Rectal smooth muscle tissue (tissue), 1 donor: ENCODE measurements at regions not wholly inside any gene's neighbourhood (a gene's known extent, or its start where the extent isn't known, plus 50 kb on each side); places are given as distances from the start of the nearest gene placed in this dataset.

ENCODE experiments used
- H3K27ac ChIP-seq: one replicate; pipeline ENCODE4 v1.7.0; 2013; ENCODE audit warnings: low read depth, low read length, inconsistent platforms
- H3K27me3 ChIP-seq: one replicate; pipeline ENCODE4 v1.7.0; 2013; ENCODE audit warnings: low read length; ENCODE audit not compliant: control insufficient read depth, insufficient read depth
- H3K36me3 ChIP-seq: one replicate; pipeline ENCODE4 v1.7.0; 2013; ENCODE audit warnings: low read length; ENCODE audit not compliant: control insufficient read depth, insufficient read depth
- H3K4me1 ChIP-seq: one replicate; pipeline ENCODE4 v1.7.0; 2013; ENCODE audit warnings: low read length; ENCODE audit not compliant: control insufficient read depth, insufficient read depth
- H3K4me3 ChIP-seq: one replicate; pipeline ENCODE4 v1.7.0; 2013; ENCODE audit warnings: low read length
- H3K9ac ChIP-seq: one replicate; pipeline ENCODE4 v1.7.0; 2013; ENCODE audit warnings: low read length

- Histone ChIP-seq H3K4me1 (no peaks in the 10 kb centered on the region), H3K27ac (no peak overlapping the region), H3K9ac (no peak overlapping the region), H3K4me3 (no peak overlapping the region), H3K36me3 (no peaks in the 10 kb centered on the region), H3K27me3 (no peaks in the 10 kb centered on the region)
Observed at GRCh38 chr4:33390976-33391375, 2670.8 kb downstream of the PCDH7 start.

DNA sequence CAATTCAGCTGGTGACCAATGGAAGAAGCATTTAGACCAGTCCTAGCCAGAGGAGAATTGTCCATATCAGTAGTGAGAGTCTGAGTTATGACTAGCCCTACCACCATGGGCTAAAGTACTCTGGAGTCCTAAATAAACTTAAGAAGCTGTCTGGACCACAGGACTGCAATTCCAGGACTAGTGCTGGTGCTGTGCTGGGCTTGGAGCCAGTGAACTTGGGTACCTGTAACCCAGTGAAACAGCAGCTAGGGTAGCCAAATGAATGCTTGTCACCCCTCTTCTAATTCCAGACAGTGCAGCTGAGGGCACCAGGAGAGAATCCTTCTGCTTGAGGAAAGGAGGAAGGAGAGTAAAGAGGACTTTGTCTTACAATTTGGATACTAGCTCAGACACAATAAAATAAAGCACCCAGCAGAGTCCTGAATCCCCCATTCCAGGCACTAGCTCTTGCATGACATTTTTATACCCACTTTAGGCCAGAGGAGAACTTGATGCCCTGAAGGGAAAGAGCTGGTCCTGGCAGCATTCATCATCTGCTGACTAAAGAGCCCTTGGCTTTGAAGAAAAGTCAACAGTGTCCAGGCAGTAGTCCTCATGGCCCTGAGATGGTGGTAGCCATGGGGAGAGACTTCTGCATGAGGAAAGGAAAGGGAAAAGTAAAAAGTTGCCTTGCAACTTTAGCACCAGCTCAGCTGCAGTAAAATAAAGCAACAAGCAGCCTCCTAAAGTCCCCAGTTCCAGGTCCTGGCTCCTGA is 2675.7 kb downstream of the PCDH7 start:
- no peaks in the 10 kb centered on the region for H3K27me3 ChIP-seq
- H3K9ac ChIP-seq = no peak overlapping the region
- H3K36me3 ChIP-seq = no peaks in the 10 kb centered on the region
- no peaks in the 10 kb centered on the region for H3K4me1 ChIP-seq
- H3K4me3 ChIP-seq = no peak overlapping the region
- no peak overlapping the region for H3K27ac ChIP-seq

DNA sequence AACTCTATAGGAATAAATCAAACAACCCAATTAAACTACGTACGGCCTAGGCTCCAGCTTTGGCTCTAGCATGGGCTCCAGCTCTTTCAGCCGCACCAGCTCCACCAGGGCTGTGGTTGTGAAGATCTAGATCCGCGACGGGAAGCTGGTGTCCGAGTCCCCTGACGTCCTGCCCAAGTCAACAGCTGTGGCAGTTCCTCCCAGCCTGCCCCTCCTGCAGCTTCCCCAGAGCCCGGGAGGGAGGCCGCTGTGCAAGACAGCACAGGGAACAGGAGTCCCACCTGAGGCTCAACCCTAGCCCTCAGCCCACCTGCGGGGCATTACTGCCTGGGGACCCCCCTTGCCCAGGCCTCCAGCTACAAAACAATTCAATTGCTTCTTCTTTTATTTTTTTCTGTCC is 2680.3 kb downstream of the PCDH7 start:
- Histone ChIP-seq H3K4me1 (no peaks in the 10 kb centered on the region), H3K9ac (no peak overlapping the region), H3K27me3 (no peaks in the 10 kb centered on the region)

DNA sequence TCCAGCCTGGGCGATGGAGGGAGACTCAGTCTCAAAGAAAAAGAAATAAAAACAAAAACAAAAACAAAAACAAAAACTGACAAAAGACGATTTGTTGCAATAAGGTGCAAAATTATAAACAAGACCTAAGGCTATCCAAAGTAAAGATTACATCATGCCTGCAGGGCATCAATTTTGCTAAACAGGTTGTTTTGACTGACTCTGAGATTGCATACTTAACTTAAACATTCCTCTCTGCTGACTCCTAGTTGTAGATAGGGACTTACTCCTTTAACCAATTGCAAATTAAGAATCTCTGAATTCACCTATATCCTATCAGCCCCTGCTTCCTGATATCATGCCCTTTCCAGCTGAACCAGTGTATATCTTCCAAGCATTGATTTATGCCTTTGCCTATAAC is 2687.3 kb downstream of the PCDH7 start:
- Histone ChIP-seq H3K4me3 (no peak overlapping the region), H3K36me3 (no peaks in the 10 kb centered on the region), H3K27me3 (no peaks in the 10 kb centered on the region), H3K9ac (no peak overlapping the region), H3K4me1 (no peaks in the 10 kb centered on the region), H3K27ac (no peak overlapping the region)

More for the DNA sequence above, 2680.3 kb downstream of the PCDH7 start:
- Histone ChIP-seq H3K36me3 (no peaks in the 10 kb centered on the region), H3K4me3 (no peak overlapping the region), H3K27ac (no peak overlapping the region)

- H3K27ac ChIP-seq = no peak overlapping the region
- H3K9ac ChIP-seq = no peak overlapping the region
- H3K4me1 ChIP-seq = no peaks in the 10 kb centered on the region
Observed at GRCh38 chr4:33411182-33411581, 2691.0 kb downstream of the PCDH7 start.

DNA sequence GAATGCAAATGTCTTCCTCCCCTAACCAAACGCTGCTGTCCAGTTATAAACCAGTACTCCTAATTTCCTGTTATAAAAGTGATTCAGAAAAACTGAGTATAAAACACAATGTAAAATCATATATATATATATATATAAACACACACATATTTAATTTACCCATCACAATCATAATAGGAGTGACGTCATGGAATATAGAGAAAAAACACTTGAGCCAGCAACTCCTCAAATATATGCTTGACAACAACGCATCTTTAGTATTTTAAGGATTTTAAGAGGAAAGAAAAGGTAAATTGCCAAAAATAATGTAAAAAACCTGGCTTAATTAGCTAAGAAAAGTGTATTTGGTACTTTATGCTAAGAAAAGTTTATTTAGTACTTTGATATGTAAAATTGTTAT is 2701.7 kb downstream of the PCDH7 start:
- Histone ChIP-seq H3K36me3 (no peaks in the 10 kb centered on the region), H3K27me3 (no peaks in the 10 kb centered on the region), H3K9ac (no peak overlapping the region), H3K4me1 (no peaks in the 10 kb centered on the region), H3K4me3 (no peak overlapping the region), H3K27ac (no peak overlapping the region)

More at GRCh38 chr4:33411182-33411581, 2691.0 kb downstream of the PCDH7 start:
- no peaks in the 10 kb centered on the region for H3K27me3 ChIP-seq
- H3K36me3 ChIP-seq = no peaks in the 10 kb centered on the region
- no peak overlapping the region for H3K4me3 ChIP-seq

DNA sequence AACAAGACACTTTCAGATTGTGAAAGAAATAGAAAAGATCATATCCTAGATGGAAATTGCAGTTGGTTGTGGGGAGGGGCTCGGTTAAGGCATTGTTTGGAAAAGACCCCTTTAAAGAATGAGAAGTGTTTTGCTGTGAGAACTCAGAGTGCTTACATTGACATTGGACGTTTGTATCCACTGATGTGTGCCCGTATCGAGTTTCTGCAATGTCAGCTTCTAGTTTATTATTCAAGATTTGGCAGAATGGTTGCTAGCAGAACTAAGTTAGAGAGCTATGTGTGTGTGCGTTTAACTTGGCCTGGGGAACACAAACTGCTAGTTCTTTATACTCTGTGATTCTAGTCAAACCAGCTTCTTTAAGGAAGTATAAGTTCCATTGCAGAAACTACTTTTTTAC is 2702.5 kb downstream of the PCDH7 start:
- no peak overlapping the region for H3K4me3 ChIP-seq
- no peaks in the 10 kb centered on the region for H3K36me3 ChIP-seq
- no peaks in the 10 kb centered on the region for H3K27me3 ChIP-seq
- H3K9ac ChIP-seq = no peak overlapping the region
- H3K27ac ChIP-seq = no peak overlapping the region
- H3K4me1 ChIP-seq = no peaks in the 10 kb centered on the region

DNA sequence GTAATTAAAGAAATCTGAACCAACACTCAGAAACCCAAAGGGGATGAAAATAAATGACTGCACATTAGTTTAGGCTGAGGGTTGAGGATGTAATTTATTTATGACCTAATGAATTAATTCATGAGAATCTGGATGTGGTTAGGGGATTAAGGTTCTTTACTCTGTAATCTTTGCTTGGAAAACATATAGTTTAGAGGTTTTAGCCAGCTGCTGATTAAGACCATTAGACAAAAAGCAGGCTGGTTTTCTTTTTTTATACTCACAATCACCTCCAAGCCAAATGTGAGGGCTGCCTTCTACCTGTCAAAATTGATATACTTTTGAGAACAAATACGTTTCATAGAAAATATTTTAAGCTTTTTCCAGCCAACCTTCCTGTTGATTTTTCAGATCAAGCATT is 2705.8 kb downstream of the PCDH7 start:
- no peaks in the 10 kb centered on the region for H3K4me1 ChIP-seq
- H3K4me3 ChIP-seq = no peak overlapping the region
- no peaks in the 10 kb centered on the region for H3K27me3 ChIP-seq
- no peaks in the 10 kb centered on the region for H3K36me3 ChIP-seq
- H3K27ac ChIP-seq = no peak overlapping the region
- H3K9ac ChIP-seq = no peak overlapping the region

DNA sequence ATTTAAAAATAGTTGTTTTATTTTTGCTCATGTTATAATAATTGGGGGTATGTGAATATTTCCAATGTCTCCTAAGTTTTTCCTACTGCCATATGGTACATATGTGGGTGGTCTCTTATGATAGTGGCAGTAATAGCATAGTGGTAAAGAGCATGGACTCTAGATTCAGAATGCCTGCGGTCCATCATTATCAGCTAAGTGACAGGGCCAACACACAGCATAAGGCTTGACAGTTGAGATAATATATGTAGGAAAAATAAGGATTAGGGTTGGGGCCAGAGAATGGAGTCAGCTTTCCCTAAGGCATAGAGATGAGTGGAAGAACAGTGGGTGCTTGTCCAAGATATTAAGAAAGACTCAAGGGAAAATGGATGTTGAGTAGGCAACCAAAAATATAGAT is 2707.5 kb downstream of the PCDH7 start:
- Histone ChIP-seq H3K36me3 (no peaks in the 10 kb centered on the region), H3K9ac (no peak overlapping the region), H3K27ac (no peak overlapping the region), H3K27me3 (no peaks in the 10 kb centered on the region), H3K4me1 (no peaks in the 10 kb centered on the region), H3K4me3 (no peak overlapping the region)

DNA sequence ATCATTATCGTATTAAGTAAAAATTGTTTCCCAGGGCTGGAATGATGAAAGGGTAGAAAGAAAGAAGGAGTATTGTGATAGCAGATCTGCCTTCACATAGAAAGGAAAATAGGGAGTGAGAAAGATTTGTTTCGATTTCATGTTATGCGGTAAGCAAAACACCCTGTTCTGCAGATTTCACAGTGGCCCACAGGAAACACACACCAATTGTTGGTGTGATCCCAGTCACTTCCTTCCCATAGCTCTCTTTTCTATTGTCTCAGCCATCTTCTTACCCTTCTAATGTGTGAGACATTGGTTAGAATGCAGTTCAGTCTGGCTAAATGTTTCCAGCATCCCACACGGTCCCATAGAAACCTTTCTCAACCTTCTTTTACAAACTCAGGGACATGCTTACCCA is 2709.8 kb downstream of the PCDH7 start:
- no peak overlapping the region for H3K4me3 ChIP-seq
- H3K36me3 ChIP-seq = no peaks in the 10 kb centered on the region
- H3K9ac ChIP-seq = no peak overlapping the region
- no peaks in the 10 kb centered on the region for H3K4me1 ChIP-seq
- no peak overlapping the region for H3K27ac ChIP-seq
- no peaks in the 10 kb centered on the region for H3K27me3 ChIP-seq

DNA sequence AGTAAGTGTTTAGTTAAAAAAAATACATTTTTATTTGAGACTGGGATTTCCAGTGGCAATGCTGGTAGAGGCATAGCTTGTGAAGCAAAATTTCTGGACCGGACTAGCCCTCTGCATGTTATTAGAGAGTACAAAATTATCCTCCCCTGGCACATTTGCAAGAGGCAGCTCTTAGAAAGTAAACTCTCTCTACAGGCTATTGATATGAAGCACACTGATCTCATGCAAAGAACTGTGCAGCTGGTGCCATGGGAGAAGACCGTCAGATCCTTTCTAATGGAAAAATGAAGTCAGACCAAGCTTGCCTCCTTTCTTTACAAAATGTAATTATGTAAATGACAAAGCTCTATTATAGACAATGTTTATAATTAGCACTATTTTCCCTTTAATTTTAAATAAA is 2717.2 kb downstream of the PCDH7 start:
- Histone ChIP-seq H3K27me3 (no peaks in the 10 kb centered on the region), H3K36me3 (no peaks in the 10 kb centered on the region), H3K27ac (no peak overlapping the region), H3K9ac (no peak overlapping the region), H3K4me3 (no peak overlapping the region), H3K4me1 (no peaks in the 10 kb centered on the region)

DNA sequence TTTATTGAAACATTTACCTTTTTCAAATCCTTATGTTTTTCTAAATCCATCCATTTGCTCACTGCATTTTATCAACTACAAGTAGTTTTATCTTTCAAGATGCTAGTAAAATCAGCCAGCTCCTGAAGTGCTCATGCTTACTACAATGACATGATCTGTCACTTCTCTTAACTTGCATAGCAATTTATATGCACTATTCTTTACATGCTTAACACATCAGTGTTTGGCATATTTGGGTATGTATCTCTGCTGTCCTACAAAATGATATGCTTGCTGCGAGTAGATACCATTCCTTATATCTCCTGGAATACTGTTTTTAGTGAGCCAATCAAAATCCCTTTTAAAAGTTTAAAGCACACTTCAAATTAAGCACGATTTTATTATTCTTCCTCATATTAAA is 2726.8 kb downstream of the PCDH7 start:
- Histone ChIP-seq H3K27ac (no peak overlapping the region), H3K4me1 (no peaks in the 10 kb centered on the region), H3K27me3 (no peaks in the 10 kb centered on the region), H3K36me3 (no peaks in the 10 kb centered on the region), H3K9ac (no peak overlapping the region), H3K4me3 (no peak overlapping the region)

- H3K4me1 ChIP-seq = no peaks in the 10 kb centered on the region
Observed at GRCh38 chr4:33448948-33449347, 2728.8 kb downstream of the PCDH7 start.

More at GRCh38 chr4:33448948-33449347, 2728.8 kb downstream of the PCDH7 start:
- Histone ChIP-seq H3K27ac (no peak overlapping the region), H3K27me3 (no peaks in the 10 kb centered on the region), H3K4me3 (no peak overlapping the region), H3K9ac (no peak overlapping the region), H3K36me3 (no peaks in the 10 kb centered on the region)
